GM19043 (cell line): ENCODE measurements at regions not wholly inside any gene's neighbourhood (a gene's known extent, or its start where the extent isn't known, plus 50 kb on each side); places are given as distances from the start of the nearest gene placed in this dataset.

ENCODE experiments used
- ATAC-seq: cut with Tn5 transposase; IDR thresholded peaks from one replicate; pipeline ENCODE4 v1.9.1; 2021; ENCODE audit warnings: low read depth; ENCODE audit not compliant: unreplicated experiment

DNA sequence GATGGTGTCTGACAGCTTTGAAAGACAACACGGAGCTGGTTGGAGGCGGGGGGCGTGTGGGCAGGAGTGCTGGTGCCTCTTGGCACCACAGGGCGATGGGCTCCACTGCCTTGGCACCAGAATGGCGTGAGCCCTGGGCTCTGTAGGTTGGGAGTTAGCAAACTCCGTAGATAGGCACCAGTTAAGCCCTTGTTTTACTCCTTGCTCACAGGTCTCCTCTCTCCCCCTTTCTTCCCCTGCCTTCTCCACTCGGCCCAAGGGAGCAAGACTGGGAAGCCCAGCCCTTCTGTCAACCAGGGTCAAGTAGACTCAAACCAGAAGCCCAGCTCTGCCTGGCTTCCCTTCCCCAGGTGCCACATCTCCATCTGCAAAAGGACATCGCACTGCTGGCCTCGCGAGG lies 281.7 kb upstream of the ID2 start:
- ATAC-seq = no peak

- ATAC-seq = no peak
Observed at GRCh38 chr2:8402222-8402621, 279.6 kb upstream of the ID2 start.

DNA sequence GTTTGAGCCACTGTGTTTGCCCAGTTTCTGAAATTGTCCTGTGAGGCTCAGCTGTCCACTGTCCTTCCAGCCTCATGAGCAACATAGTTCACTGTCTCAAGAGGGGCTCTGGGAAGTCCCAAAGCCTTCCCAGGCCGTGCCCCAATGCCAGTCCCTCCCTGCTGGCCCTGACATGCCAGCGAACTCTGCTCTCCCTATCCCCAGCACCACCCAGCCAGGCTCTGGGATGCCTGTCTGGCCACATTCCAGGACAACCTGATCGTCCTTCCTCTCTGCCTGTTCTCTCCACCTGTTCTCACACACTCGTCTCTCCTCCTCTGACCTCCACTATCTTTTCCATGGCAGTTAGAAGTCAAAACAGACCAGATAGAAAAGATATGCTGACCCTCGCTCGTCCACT lies 278.0 kb upstream of the ID2 start:
- ATAC-seq = no peak

DNA sequence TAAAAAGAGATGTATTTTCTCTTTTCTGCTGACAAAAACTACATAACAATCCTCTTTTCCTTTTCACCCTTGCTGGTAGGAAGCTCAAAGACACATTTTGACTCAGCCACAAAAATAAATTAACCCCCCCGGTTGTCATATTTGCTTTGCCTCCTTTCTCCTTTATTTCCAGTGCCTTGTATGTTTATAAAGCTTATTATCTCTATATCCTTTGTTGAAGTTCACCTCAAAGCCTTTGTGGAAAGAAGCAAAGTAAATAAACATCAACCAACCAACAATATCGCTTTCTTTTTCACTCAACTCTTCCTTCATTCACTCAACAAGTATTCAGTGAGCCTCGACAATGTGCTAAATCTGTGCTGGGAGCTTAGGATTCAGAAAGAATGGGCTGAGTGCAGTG lies 276.5 kb upstream of the ID2 start:
- ATAC-seq = no peak

DNA sequence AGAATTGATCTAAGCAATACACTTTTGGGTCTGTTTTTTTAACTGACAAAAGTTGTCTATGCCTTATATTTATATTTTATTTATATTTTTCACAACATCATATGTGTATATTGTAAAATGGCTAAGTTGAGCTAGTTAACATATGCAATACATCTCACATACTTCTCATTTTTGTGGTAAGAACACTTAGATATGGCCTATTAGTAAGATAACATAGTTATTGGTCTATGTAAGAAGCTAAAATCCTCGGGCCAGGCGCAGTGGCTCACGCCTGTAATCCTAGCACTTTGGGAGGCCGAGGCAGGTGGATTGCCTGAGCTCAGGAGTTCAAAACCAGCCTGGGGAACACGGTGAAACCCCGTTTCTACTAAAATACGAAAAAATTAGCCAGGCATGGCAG lies 275.6 kb upstream of the ID2 start:
- no peak for ATAC-seq

DNA sequence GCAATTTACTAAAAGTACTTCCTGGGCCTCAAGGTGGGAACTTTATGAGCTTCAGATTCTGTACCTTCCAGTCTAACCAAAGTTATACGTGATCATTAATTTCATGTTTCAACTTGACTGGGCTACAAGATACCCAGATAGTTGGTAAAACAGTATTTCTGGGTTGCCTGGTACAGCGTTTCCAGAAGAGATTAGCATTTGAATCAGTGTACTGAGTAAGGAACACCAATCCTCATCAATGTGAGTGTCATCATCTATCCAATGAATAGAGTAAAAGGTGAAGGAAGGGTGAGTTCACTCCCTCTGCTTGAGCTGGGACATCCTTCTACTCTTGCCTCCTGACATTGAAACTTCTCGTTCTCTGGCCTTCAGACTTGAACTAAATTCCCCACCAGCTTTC lies 274.5 kb upstream of the ID2 start:
- no peak for ATAC-seq

DNA sequence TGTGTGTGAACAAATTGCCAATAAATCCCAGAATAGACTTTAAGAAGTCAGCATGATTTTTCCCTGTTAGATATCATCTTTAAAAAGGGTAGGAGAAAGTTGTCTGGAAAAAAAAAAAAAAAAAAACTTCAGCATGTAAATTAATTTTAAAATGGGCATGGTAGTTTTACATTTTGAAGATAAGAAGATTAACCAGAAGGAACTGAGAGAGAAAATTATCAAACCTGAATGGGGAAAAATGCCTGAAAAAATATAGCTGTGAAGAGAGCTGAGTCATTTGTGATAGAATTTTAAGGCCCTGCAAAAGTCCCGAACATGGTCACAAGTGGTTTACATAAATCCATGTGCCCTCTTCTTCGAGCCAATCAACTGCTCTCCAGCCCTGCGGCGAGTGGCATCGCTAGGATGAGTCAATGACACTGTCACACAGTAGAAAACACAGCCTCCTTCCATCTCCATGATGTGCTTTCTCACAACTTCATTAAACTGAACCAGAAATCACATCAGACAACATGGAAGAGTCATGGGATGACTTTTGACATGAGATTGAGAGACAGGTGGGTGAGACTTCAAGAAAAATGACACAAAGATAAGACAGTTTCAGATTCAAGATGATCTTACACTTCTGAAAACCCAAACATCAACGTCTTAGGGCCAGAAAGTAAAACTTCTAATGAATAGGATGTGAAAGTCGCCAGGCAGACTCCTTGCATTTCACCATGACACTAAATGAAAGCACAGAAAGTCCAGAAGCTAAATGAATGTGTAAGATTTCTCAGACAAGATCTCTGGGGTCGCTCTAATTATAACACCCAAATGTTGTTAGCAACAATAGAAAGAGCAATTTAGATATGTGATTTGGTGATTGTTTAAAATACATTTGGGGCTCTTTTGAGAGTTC lies 273.0 kb upstream of the ID2 start:
- ATAC-seq = peak; percentile 86

DNA sequence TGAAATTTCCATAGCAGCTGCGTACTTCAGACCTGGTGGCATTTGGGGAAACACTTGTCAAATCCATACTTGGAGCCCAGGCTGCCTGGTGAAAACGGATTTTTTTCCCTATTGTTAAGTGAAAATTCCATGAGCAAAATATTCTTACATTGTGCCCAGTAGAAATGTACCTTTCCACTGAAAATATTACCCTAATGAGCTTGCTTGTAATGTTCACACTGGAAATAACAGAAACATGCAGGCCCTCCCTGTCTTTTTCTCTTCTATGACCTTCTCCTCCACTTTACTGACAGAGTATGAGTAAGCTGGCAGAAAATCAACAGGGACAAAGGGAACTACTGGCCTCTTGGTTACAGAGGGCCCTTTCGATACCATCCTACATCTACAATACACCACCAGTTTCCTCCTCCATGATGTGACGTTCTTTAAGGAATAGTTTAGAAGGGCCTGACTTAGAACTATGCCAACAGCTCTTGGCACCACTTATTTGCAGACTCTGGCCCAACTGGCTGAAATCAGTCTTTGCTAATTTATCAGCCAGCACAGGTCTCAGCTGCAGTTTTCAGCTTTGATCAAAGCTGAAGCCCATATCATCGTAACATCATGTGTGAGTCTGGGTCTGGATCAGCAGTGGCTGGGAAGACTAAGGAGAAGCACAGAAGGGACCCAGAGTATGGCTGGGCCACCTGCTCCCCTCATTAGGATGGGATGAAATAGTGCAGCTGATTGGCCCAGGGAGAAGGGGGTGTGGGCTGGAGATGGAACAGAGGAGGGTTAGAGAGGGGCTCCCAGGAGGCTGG lies 272.2 kb upstream of the ID2 start:
- no peak for ATAC-seq

- ATAC-seq = no peak
Observed at GRCh38 chr2:8412082-8412481, 269.8 kb upstream of the ID2 start.

GRCh38 chr2:8412586-8412985 lies 269.3 kb upstream of the ID2 start:
- ATAC-seq = no peak

GRCh38 chr2:8413589-8414135 lies 268.2 kb upstream of the ID2 start:
- ATAC-seq = no peak

GRCh38 chr2:8414946-8415879 lies 266.6 kb upstream of the ID2 start:
- no peak for ATAC-seq

- ATAC-seq = no peak
Observed at GRCh38 chr2:8416001-8416571, 265.8 kb upstream of the ID2 start.

- ATAC-seq = no peak
Observed at GRCh38 chr2:8416849-8417832, 264.7 kb upstream of the ID2 start.

DNA sequence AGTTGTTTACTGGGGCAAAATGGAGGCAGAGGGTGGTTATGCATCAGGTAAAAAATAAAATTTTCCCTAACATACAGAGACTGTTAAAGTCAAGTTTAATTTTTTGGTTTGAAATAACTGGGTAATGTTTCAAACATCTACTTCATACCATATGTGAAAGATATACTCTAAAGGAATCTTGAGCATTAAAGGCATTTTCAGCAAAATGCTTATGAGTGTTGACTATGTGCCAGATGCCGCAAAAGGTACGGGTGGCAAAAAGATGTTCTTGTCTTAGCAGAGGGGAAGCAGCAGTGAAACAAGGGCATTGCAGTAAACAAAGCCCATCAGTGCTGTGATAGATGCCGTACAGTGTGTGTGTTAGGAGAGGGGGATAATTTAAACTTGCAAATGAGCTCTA lies 263.1 kb upstream of the ID2 start:
- ATAC-seq = no peak

GRCh38 chr2:8421658-8422449 lies 260.0 kb upstream of the ID2 start:
- ATAC-seq = peak; percentile 91

GRCh38 chr2:8422450-8422800 lies 259.4 kb upstream of the ID2 start:
- ATAC-seq = no peak
